ENCODE measurements at regions not wholly inside any gene's neighbourhood (a gene's known extent, or its start where the extent isn't known, plus 50 kb on each side); places are given as distances from the start of the nearest gene placed in this dataset.

DNA sequence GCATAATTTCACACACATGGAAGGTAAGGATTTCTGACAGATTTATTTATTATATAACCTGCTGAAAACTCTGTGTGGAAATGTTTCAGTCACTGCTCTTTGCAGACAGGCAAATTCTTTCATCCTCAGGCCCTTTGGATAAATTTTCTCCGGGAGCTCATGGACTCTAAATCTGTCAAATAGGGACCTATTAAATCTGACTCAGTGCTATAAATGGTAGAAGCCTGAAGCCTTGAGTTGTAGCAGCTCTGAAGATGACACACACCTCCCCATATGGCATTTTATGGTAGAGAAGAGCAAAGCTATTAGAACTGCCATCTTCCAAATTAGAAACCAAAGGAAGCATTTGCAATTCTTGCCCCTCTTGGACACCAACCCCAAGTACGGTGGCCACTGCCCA, 808.7 kb downstream of the XPNPEP1 start:
- TF ChIP-seq CTCF (IDR thresholded peaks at IDR 0.05) (no peak), ZNF512 (CRISPR knock-in tag; IDR thresholded peaks at IDR 0.05; ENCODE audit: borderline replicate concordance) (no peak), NR1H2 (CRISPR knock-in tag; IDR thresholded peaks at IDR 0.05) (no peak), PREB (CRISPR knock-in tag; IDR thresholded peaks at IDR 0.05; ENCODE audit: borderline replicate concordance) (no peak), ERG (CRISPR knock-in tag; IDR thresholded peaks at IDR 0.05) (no peak), SP1 (CRISPR knock-in tag; conservative IDR thresholded peaks at IDR 0.05) (no peak)

Data from WTC11 (cell line).